Left cardiac atrium (tissue), 4 donors: ENCODE measurements at regions not wholly inside any gene's neighbourhood (a gene's known extent, or its start where the extent isn't known, plus 50 kb on each side); places are given as distances from the start of the nearest gene placed in this dataset.
A peak's percentile ranks its signal among the peaks of the same experiment; 100 is the strongest.

Experiments used
- ATAC-seq, 2 donors: fragments of 200-7000 bp; cut with Tn5 transposase; one replicate each; pipeline ENCODE4 v1.9.1; 2020; ENCODE audit warnings: mild to moderate bottlenecking in 2 of 2, moderate library complexity in 2 of 2
- DNase-seq: peaks from one replicate; pipeline ENCODE4 v3.0.0-alpha.2; 2020
- intact Hi-C, 2 donors: fragments of 100-400 bp; cut with DNase I; formaldehyde crosslinking; loops; one replicate each; pipeline versions ENCODE4 v1.14.1 to v1.15.1; 2022 to 2023
- donor health status: DM: no; HTN: yes; CAD: no.
- donor health status: DM: no; HTN: yes; CAD: no; lungs with severe emphysema.
- donor health status: DM: yes; HTN: yes; CAD: no.
- donor health status: Dilated cardiomyopathy.

DNA sequence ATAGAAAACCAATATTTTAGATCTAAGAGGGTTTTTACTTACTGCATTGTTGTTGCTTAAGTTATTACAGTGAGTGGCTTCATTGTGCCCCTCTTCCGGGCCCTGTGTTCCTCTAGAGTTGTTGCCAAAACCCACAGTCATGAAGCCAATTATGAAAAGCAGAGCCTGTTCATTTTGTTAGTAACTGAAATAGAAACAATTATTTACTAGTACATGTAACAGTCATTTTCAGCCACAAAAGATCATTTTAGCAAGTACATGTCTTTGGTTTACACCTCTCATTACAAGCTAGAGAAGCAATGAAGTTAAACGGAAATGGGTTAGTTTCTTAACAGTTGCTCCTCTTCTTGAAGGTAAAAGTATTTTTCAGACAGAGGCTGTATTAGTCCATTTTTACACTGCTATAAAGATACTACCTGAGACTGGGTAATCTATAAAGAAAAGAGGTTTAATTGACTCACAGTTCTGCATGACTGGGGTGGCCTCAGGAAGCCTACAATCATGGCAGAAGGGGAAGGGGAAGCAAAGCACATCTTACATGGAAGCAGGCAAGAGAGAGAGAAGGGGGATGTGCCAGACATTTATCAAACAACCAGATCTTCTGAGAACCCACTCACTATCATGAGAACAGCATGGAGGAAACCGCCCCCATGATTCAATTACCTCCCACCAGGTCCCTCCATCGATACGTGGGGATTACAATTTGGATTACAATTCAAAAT is 380.5 kb downstream of the SFMBT2 start:
- intact Hi-C loops, result no loop called here
- DNase-seq (no peak), ATAC-seq (no peak)

GRCh38 chr10:7029672-7030071 is 381.2 kb downstream of the SFMBT2 start:
- no peak for ATAC-seq
- DNase-seq, result no peak
- intact Hi-C loops, result no loop called here

DNA sequence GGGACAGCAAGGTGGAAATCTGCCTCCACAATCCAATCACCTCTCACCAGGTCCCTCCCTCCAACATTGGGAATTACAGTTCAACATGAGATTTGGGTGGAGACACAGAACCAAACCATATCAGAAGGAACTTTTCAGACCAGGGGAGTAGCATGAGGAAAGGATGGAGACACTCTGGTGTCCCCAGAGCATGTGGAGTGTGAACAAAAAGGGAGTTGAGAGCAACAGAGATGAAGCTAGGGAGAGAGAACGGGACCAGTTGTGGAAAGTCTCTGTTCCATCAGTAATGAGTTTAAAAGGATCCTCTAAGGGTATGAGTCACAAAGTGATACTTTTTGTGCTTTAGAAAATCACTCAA is 382.0 kb downstream of the SFMBT2 start:
- DNase-seq (no peak), ATAC-seq (peak in 1 of 2 donors; percentile 23)
- intact Hi-C loops, result no loop called here

DNA sequence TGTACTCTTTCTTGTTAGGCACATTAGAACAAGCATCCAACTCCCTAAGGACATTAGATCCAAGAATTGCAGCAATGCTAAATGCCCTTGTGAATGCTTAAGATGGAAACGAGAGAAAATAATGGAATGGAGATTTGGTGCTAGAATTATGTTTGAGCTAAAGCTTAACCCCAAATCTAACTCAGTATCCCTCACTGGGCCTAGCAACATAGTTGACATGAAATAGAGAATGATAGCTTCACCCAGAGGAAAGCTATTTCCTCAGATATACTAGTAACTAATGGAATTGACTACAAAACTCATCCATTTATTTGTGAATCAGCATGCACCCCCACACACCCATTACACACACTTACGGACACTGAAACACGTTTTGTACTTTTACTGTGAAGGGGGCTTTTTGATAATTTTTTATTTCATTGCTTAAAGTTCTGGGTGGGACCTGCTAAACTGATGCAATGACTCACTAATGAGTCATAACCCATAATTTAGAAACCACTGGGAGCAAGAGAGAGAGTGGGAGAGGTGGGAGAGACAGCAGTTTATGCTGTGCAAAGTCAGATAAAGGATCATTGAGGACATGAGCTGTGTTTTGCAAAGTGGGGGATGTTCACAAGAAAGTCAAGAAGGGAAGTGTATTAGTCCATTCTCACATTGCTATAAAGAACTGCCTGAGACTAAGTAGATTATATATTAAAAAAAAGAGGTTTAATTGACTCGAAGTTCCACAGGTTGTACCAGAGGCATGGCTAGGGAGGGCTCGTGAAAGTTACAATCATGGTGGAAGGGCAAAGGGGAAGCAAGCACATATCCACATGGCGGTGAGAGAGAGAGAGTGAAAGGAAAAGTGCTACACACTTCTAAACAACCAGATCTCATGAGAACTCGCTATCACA is 382.7 kb downstream of the SFMBT2 start:
- ATAC-seq (peak in 1 of 2 donors; percentile 70), DNase-seq (no peak)

DNA sequence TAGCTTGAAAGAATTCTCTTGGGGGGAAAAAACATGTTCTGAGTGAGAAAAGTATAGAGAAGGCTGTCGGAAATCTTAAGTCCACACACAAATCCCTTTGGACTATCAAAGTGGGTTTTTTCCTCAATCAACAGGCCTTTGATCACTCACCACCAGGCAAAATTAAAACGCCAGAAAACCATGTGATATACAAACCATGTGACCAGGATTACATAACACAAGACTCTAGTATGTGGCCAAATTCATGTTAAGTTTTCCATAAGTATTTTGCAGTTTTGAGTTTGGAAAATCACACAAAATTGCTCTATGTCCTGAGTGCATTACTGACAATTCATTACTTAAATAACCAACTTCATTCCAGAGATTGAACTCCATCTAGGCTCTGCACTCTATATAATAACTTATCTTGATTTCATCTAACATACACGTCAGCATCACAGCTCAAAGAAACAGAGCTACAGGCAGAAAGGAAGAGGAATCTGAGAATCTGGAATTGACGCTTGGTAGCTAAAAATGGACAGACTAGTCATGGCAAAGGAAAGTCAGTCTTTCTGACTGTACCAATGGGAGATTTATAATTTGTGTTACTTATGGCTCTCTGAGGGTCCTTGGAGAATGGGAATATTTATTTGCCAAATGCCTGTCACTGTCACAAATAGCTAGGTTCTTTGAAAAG is 383.5 kb downstream of the SFMBT2 start:
- ATAC-seq, result no peak
- intact Hi-C loops, result no loop called here
- DNase-seq, result no peak

More for the DNA sequence above, 382.7 kb downstream of the SFMBT2 start:
- intact Hi-C loops, result no loop called here

DNA sequence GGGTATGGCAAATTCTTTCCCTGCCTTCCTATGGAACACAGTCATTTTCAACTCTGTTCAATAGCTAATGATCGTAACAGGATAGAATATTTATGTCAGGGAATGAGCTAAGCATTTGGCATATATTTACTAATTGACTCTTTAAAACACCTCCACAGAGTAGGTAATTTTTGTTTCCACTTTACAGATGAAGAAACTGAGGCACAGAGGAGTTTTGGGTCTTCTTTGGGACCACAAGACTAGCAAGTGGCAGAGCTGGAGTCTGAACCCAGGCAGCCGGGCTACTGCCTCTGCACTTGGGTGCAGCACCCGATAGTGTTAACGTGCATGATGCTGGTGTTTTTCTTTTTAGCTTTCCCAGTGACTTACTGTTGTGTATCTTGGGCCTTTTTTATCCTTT is 384.0 kb downstream of the SFMBT2 start:
- DNase-seq (no peak), ATAC-seq (no peak)
- intact Hi-C loops, result no loop called here

GRCh38 chr10:7025296-7025695 is 385.5 kb downstream of the SFMBT2 start:
- ATAC-seq (no peak), DNase-seq (no peak)
- intact Hi-C loops, result no loop called here

- ATAC-seq, result no peak
- intact Hi-C loops, result no loop called here
- no peak for DNase-seq
These were observed 395.4 kb downstream of the SFMBT2 start for GRCh38 chr10:7015457-7015856.

DNA sequence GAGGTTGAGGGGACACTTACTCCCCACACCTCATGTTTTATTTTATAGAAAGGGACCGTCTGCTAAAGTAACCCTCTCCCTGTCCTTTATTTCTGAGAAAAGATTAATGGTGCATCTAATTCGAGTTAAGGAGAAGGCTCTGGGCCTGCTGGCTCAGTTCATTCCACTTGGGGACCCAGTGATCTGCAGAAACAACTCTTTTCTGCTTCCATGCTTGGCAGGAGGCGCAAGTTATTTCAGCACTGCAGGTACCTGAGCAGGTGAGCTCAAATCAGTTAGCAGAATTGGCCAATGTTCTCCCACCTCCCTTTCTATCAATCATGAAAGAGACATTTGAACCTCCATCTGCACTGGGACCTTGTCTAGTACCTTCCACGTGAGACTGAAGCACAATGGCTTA is 396.1 kb downstream of the SFMBT2 start:
- DNase-seq, result no peak
- intact Hi-C loops, result no loop called here
- no peak for ATAC-seq

GRCh38 chr10:7011994-7012393 is 398.8 kb downstream of the SFMBT2 start:
- ATAC-seq, result no peak
- no peak for DNase-seq
- intact Hi-C loops, result no loop called here

- intact Hi-C loops, result no loop called here
These were observed 402.2 kb downstream of the SFMBT2 start for GRCh38 chr10:7008645-7009044.

DNA sequence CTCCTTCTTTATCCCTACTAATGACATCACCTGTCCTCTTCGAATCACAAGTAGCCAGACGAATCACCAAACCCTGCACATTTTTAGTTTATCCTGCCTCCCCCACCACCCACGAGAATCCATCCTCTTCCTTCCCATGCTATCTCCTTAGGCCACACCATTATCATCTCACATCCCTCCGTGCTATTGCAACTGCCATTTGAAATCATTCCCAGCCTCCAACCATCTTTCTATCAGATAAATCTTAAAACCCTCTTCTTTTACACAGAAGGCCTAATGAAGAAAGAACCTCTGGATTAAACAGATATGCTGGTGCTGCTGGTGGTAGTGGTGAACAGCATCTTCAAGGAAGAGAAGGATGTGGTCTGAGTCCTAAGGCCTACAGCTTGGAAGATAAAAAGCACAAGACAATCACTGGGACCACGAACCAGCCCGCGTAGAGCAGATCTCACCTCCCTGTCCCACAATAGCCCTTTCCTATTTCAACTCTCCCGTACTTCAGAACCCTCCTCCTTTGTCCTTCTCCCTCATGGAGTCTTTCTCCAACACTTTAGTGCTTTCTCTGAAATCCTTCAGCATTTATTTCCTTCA is 403.1 kb downstream of the SFMBT2 start:
- ATAC-seq (no peak), DNase-seq (no peak)
- intact Hi-C loops, result no loop called here

More at GRCh38 chr10:7008645-7009044, 402.2 kb downstream of the SFMBT2 start:
- no peak for ATAC-seq
- no peak for DNase-seq

DNA sequence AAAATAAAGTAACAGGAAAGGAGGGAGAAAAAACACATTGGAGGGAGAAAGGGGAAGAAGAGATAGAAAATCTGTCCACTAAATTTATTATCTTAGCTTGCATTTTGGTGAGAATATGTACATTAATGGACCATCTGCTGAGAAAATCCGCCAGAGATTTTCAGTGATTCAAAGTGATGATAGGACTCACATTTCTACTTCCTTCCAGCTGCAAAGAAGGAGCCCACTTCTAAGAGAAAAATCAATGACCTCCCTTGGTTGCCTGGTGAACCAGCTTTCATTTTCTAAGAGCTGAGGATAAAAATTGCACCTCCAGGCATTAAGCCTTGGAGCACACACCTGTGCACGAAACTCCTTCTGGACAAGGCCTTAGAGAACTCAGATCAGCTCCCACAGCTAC is 404.3 kb downstream of the SFMBT2 start:
- no peak for ATAC-seq
- no peak for DNase-seq
- intact Hi-C loops, result no loop called here

DNA sequence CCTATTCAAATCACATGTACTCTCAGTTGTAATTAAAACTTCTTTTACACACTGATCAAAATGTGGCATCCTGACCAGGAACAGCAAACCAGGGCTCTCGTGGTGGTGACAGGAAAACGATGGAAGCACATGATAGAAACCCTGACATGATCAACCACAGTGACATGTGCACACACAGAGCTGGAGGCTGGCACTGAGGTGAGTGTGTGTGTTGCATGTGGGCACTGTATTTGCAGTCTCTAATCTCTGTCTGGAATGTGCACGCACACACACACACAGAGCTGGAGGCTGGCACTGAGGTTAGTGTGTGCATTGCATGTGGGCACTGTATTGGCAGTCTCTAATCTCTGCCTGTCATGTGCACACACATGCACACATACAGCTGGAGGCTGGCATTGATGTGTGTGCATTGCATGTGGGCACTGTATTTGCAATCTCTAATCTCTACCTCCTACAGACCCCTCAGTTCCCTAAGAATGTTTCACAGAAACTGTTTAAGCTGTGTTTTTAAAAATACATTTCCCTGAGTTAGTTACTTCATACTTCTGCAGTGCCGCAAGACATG is 406.9 kb downstream of the SFMBT2 start:
- no peak for DNase-seq
- intact Hi-C loops, result no loop called here
- ATAC-seq, result no peak

DNA sequence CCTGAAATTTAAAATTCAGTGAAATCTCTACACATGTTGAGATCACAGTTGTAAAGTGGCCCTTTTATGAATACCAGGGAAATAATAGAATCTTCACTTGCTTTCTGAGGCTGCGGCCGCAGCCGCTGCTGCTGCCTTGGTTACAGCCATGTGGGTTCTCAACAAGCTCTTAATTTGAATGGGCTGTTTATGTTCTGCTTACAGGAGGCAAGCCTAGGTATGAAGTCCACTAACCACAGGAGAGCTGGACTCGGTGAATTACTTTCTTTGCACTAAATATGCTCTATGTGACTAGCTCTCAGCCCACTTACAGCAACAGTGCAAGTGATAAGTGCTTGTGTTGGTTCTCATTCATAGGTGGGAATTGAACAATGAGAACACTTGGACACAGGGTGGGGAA is 410.8 kb downstream of the SFMBT2 start:
- ATAC-seq (no peak), DNase-seq (no peak)
- intact Hi-C loops, result no loop called here

- ATAC-seq (no peak), DNase-seq (no peak)
- intact Hi-C loops, result no loop called here
These were observed 411.5 kb downstream of the SFMBT2 start for GRCh38 chr10:6999232-6999925.

- ATAC-seq (no peak), DNase-seq (no peak)
- intact Hi-C loops, result no loop called here
These were observed 413.3 kb downstream of the SFMBT2 start for GRCh38 chr10:6997509-6997908.

DNA sequence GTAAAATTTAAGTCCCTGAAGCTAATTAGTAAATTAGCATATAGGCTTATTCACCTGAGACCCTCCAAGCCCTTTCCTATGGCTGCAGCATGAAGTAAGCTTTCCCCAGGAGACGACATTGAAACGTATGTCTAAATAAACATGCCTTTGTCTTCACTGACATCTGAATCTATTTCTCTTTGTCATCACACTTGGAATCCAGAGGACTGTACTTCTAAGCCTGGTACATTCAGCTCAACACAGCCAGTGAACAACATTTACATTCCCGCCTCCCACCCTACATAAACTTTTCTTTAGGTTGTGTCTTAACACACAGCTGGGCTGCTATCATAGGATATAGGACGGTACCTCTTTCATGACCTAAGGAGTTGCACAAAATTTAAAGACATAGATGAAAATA is 414.4 kb downstream of the SFMBT2 start:
- intact Hi-C loops, result no loop called here

DNA sequence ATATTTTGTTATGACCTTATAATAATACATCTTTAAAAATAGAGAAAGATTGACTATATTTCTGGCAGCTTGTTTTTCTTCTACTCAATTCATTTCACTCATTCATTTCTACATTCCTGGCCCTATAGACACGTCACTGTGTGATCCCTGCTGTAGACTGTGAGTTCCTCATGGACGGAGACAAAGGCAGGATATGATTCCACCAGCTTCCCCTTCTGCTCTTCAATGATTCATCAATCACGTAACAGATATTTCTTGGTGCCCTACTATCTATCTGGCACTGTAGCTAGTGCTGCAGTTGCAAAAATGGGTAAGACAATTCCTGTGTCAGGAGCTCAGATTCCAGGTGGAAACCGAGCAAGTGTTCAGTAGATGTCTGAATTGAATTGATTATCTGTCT is 415.0 kb downstream of the SFMBT2 start:
- ATAC-seq (no peak), DNase-seq (no peak)
- intact Hi-C loops, result no loop called here

More for the DNA sequence above, 414.4 kb downstream of the SFMBT2 start:
- DNase-seq, result no peak
- no peak for ATAC-seq
